ENCODE measurements at regions not wholly inside any gene's neighbourhood (a gene's known extent, or its start where the extent isn't known, plus 50 kb on each side); places are given as distances from the start of the nearest gene placed in this dataset.

DNA sequence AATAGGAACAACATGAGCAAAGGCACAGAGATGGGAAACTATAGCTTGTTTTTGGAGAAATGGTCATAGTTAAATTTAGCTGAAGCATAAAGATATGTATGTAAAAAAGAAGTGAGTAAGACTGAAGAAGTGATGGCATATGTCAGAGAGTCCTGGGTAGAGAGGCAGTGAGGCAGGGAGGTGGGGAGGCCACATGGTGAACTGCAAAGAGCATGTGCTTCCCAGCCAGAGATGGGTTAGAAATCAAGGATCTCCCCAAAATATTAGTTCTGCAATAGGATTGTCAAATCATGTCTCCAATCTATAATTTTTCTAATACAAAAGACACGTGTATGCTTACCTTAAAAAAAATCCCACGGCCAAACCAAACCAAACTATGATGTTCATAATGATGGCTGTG is 82.1 kb upstream of the STXBP6 start:
- TF ChIP-seq, protein P1, sequence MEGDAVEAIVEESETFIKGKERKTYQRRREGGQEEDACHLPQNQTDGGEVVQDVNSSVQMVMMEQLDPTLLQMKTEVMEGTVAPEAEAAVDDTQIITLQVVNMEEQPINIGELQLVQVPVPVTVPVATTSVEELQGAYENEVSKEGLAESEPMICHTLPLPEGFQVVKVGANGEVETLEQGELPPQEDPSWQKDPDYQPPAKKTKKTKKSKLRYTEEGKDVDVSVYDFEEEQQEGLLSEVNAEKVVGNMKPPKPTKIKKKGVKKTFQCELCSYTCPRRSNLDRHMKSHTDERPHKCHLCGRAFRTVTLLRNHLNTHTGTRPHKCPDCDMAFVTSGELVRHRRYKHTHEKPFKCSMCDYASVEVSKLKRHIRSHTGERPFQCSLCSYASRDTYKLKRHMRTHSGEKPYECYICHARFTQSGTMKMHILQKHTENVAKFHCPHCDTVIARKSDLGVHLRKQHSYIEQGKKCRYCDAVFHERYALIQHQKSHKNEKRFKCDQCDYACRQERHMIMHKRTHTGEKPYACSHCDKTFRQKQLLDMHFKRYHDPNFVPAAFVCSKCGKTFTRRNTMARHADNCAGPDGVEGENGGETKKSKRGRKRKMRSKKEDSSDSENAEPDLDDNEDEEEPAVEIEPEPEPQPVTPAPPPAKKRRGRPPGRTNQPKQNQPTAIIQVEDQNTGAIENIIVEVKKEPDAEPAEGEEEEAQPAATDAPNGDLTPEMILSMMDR (IDR thresholded peaks at IDR 0.05; ENCODE audit: insufficient read depth, low read length, poor library complexity, severe bottlenecking) = no peak
- TF ChIP-seq EZH2phosphoT487 (conservative IDR thresholded peaks at IDR 0.05; ENCODE audit: low read length) = no peak
